Astrocyte of the spinal cord (primary cell): ENCODE measurements at regions not wholly inside any gene's neighbourhood (a gene's known extent, or its start where the extent isn't known, plus 50 kb on each side); places are given as distances from the start of the nearest gene placed in this dataset.

ENCODE experiments used
- DNase-seq: peaks from one replicate; pipeline ENCODE4 v3.0.0; 2011; ENCODE audit warnings: low read depth, low spot score
- H3K4me3 ChIP-seq: 2 replicates; pipeline ENCODE4 v1.5.1; 2011; ENCODE audit warnings: low read depth, mild to moderate bottlenecking, low read length, moderate library complexity
- in situ Hi-C: cut with HindIII; loops from 2 replicates; pipeline ENCODE4 v1.10.0; 2017; ENCODE audit warnings: low sequenced_read_pairs
- TF ChIP-seq, protein P1 (sequence below): IDR thresholded peaks from 2 replicates; pipeline ENCODE4 v1.5.1; 2012; ENCODE audit warnings: low read depth, mild to moderate bottlenecking, low read length, inconsistent platforms

GRCh38 chr2:105640246-105640645 is 104.5 kb upstream of the NCK2 start:
- TF ChIP-seq, protein P1, sequence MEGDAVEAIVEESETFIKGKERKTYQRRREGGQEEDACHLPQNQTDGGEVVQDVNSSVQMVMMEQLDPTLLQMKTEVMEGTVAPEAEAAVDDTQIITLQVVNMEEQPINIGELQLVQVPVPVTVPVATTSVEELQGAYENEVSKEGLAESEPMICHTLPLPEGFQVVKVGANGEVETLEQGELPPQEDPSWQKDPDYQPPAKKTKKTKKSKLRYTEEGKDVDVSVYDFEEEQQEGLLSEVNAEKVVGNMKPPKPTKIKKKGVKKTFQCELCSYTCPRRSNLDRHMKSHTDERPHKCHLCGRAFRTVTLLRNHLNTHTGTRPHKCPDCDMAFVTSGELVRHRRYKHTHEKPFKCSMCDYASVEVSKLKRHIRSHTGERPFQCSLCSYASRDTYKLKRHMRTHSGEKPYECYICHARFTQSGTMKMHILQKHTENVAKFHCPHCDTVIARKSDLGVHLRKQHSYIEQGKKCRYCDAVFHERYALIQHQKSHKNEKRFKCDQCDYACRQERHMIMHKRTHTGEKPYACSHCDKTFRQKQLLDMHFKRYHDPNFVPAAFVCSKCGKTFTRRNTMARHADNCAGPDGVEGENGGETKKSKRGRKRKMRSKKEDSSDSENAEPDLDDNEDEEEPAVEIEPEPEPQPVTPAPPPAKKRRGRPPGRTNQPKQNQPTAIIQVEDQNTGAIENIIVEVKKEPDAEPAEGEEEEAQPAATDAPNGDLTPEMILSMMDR, result no peak
- in situ Hi-C loops, result no loop called here

GRCh38 chr2:105636109-105636740 is 108.5 kb upstream of the NCK2 start:
- no peak overlapping the region for H3K4me3 ChIP-seq
- DNase-seq, result no peak
- TF ChIP-seq, protein P1, result no peak
- in situ Hi-C loops, result no loop called here

More at GRCh38 chr2:105640246-105640645, 104.5 kb upstream of the NCK2 start:
- no peak overlapping the region for H3K4me3 ChIP-seq
- DNase-seq, result no peak

DNA sequence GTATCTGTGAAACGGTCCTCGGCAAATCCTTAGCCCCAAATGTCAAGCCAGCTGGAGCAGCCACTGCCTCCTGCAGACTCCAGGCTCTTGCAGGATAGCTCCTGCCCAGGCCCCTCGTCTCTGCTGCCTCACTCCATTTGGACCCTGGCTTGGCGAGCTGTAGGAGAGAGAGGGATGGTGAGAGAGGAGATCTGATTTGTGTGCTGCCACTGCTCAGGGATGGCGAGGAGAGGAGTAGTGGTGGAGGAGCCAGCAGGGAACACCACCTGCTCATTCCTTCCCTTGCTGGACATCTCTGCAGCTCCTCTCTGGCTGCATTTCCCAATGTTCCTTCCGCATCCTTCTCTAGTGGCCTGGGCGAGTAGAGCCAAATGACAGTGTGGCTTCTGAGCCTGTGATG is 109.1 kb upstream of the NCK2 start:
- DNase-seq, result no peak
- TF ChIP-seq, protein P1, result no peak
- in situ Hi-C loops, result no loop called here
- H3K4me3 ChIP-seq, result no peak overlapping the region

DNA sequence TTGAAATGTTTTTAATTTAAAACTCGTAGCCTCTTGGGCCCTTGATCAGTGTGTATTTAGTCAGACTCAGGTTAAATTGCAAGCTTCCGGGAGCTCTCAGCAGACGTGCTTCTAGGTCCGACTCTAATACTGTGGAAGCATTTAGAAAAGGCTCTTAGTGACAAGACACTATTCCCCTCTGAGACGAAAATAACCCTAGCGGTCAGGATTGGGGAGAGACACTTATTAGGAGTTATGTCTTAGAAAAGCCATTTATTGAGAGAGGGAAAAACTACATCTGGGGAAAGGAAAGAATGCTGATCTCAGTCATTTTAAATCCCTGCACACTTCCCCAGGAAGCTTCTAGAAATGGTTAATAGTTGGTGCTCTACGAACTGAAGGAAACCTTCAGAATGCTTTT is 110.5 kb upstream of the NCK2 start:
- no peak for DNase-seq
- in situ Hi-C loops, result no loop called here
- TF ChIP-seq, protein P1, result no peak
- no peak overlapping the region for H3K4me3 ChIP-seq

DNA sequence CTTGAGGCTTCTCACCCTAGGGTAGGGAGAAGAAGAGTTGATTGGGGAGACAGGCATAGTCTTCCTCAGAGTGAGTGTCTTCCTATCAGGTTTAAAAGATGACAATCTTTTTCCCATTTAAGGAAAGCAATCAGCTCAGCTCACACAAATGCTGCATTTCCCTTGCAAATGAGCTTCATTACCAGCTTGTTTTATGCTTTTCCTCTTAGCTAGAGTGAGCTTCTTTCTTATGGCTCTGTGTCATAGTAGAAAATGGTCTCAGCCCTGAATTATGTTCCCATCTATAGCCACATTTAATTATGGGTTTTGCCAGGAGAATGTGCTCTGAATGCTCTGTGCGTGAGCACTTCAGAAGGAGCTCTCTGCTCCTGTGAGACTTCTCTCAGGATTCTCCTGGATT is 112.8 kb upstream of the NCK2 start:
- no peak overlapping the region for H3K4me3 ChIP-seq
- in situ Hi-C loops, result no loop called here
- no peak for DNase-seq
- TF ChIP-seq, protein P1, result no peak

GRCh38 chr2:105631011-105631410 is 113.7 kb upstream of the NCK2 start:
- TF ChIP-seq, protein P1, result no peak
- DNase-seq, result no peak
- H3K4me3 ChIP-seq, result no peak overlapping the region
- in situ Hi-C loops, result no loop called here

GRCh38 chr2:105629634-105630033 is 115.1 kb upstream of the NCK2 start:
- in situ Hi-C loops, result no loop called here
- TF ChIP-seq, protein P1, result no peak
- H3K4me3 ChIP-seq, result no peak overlapping the region
- no peak for DNase-seq
